Ovary (tissue), 7 donors: ENCODE measurements at regions not wholly inside any gene's neighbourhood (a gene's known extent, or its start where the extent isn't known, plus 50 kb on each side); places are given as distances from the start of the nearest gene placed in this dataset.

Source experiments
- DNase-seq, 5 donors: peaks; one replicate each; pipeline ENCODE4 v3.0.0-alpha.2; 2019 to 2020
- H3K27ac ChIP-seq, 2 donors: fragments of 200-600 bp; one replicate each; pipeline versions ENCODE4 v1.5.1 to v1.8.0; 2019 to 2022
- H3K27me3 ChIP-seq: fragments of 200-600 bp; one replicate; pipeline ENCODE4 v1.8.0; 2022
- H3K36me3 ChIP-seq: fragments of 200-600 bp; sonication (generic); one replicate; pipeline ENCODE4 v1.5.1; 2019
- H3K4me1 ChIP-seq: one replicate; pipeline ENCODE4 v1.8.1; 2013; ENCODE audit warnings: mild to moderate bottlenecking, moderate library complexity; ENCODE audit not compliant: insufficient read depth
- H3K4me3 ChIP-seq: fragments of 200-600 bp; sonication (generic); one replicate; pipeline ENCODE4 v1.5.1; 2017
- H3K9me3 ChIP-seq, 2 donors: fragments of 200-600 bp in 1 of 2; sonication (generic) in 1 of 2; one replicate each; pipeline versions ENCODE4 v1.5.1 to v1.8.1; 2013 to 2019; ENCODE audit warnings: mild to moderate bottlenecking in 1 of 2, moderate library complexity in 1 of 2
- EP300 ChIP-seq: sonication (generic); formaldehyde crosslinking; IDR thresholded peaks from one replicate; pipeline ENCODE4 v1.6.1; 2017; ENCODE audit warnings: antibody characterized with exemption
- POLR2A ChIP-seq: fragments of 450-650 bp; IDR thresholded peaks from one replicate; pipeline ENCODE4 v1.6.1; 2017; ENCODE audit warnings: antibody characterized with exemption, mild to moderate bottlenecking, moderate library complexity
- WGBS, 3 donors: extraction: QIAGEN DNeasy Blood & Tissue Kit in 1 of 3; methylation state at CpG; one replicate each; pipeline versions ENCODE4 v1.1.5 to v1.1.7; 2013 to 2017; 5-methylcytosine and 5-hydroxymethylcytosine counted together
- intact Hi-C, 4 donors: fragments of 100-400 bp; cut with DNase I; formaldehyde crosslinking; loops; one replicate each; pipeline versions ENCODE4 v1.11.0 to v1.15.1; 2022 to 2023
- TF ChIP-seq, protein P1 (sequence below), 3 donors: fragments of 450-650 bp in 2 of 3; fragments of 200-600 bp in 1 of 3; IDR thresholded peaks; one replicate each; pipeline versions ENCODE4 v1.5.1 to v1.8.0; 2016 to 2022; ENCODE audit warnings: antibody characterized with exemption in 3 of 3, mild to moderate bottlenecking in 1 of 3
- donor health status: DM: no; HTN: no; CAD: no; lungs with moderate emphysema.
- donor health status: DM: no; HTN: no; CAD: no.
- donor health status: Bipolar disorder and iron deficiency.
- donor health status: DM: no; HTN: no; CAD: no.
- donor health status: DM: yes; HTN: yes; CAD: no.

DNA sequence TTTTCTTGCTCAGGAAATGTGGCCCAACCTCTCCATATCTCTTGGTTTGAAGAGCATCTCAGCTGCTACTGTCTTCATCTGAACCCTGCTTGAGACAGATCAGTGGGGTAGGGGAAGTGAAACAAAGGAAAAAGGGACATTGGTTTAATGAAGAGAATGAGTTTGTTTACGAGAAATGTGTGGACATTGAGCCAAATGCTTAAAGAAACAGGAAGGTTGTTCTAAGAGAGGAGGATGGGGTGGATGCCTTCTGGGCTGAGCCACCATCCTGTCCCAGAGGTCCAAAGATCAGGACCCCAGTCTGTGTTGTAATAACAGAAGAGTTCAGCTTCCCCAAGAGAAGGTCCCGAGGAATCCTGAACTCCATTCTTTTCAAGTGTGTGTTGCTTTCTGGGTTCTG is 369.7 kb downstream of the INSC start:
- TF ChIP-seq EP300 = no peak
- TF ChIP-seq, protein P1, sequence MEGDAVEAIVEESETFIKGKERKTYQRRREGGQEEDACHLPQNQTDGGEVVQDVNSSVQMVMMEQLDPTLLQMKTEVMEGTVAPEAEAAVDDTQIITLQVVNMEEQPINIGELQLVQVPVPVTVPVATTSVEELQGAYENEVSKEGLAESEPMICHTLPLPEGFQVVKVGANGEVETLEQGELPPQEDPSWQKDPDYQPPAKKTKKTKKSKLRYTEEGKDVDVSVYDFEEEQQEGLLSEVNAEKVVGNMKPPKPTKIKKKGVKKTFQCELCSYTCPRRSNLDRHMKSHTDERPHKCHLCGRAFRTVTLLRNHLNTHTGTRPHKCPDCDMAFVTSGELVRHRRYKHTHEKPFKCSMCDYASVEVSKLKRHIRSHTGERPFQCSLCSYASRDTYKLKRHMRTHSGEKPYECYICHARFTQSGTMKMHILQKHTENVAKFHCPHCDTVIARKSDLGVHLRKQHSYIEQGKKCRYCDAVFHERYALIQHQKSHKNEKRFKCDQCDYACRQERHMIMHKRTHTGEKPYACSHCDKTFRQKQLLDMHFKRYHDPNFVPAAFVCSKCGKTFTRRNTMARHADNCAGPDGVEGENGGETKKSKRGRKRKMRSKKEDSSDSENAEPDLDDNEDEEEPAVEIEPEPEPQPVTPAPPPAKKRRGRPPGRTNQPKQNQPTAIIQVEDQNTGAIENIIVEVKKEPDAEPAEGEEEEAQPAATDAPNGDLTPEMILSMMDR (IDR thresholded peaks at IDR 0.05) = no peak
- TF ChIP-seq POLR2A = no peak
- H3K9me3 ChIP-seq = no peaks in the 10 kb centered on the region
- no peak overlapping the region for H3K27ac ChIP-seq
- intact Hi-C loops = no loop called here
- no peaks in the 10 kb centered on the region for H3K27me3 ChIP-seq
- no peaks in the 10 kb centered on the region for H3K4me1 ChIP-seq
- H3K4me3 ChIP-seq = no peak overlapping the region
- 46 to 69% (median 65%) methylated on average over 2 of the region's 2 CpGs for WGBS, 3 donors
- no peak for DNase-seq
- no peaks in the 10 kb centered on the region for H3K36me3 ChIP-seq

DNA sequence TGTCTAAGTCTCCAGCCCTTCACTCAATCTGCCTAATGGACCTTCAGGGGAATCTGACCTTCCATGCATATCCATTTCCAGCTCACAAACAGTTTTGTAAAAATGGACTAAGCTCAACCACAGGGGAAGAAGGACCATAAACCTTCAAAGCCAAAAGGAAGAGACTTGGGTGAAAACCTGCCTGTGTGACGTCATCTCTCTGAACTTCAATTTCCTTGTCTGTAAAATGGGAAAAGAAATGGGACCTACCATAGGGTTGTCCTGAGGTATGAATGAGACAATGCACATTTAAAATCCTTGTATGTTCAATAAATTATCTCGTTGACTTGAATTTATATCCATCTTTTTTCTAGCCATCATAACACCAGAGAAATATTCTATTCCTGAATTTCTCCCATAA is 370.7 kb downstream of the INSC start:
- intact Hi-C loops = no loop called here
- no peak overlapping the region for H3K4me3 ChIP-seq
- H3K4me1 ChIP-seq = no peaks in the 10 kb centered on the region
- H3K27me3 ChIP-seq = no peaks in the 10 kb centered on the region
- DNase-seq = no peak
- 63 to 89% (median 77%) methylated on average over 2 of the region's 2 CpGs for WGBS, 3 donors
- TF ChIP-seq POLR2A (no peak), EP300 (no peak)
- TF ChIP-seq, protein P1 (IDR thresholded peaks at IDR 0.05) = no peak
- H3K27ac ChIP-seq = no peak overlapping the region
- no peaks in the 10 kb centered on the region for H3K36me3 ChIP-seq
- H3K9me3 ChIP-seq = no peaks in the 10 kb centered on the region

DNA sequence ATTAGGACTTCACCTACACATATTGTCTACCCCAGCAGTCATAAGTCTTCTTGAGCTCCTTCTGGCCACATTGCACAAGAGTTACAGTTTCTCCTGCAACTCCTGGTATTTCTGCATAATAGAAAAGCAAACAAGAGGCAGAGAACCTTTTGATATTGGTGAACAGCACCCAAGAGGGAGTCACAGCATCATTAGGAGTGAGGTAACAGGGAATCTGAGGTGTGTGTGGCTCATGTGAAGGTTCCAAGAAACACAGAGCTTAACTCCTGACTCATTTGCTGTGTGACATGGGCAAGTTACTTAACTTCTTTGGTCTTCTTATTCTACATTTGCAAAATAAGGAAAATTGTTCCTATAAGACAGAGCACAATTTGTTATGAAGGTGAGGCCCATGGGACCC is 374.6 kb downstream of the INSC start:
- TF ChIP-seq, protein P1 (IDR thresholded peaks at IDR 0.05) = no peak
- no peak for TF ChIP-seq EP300
- TF ChIP-seq POLR2A = no peak
- H3K4me1 ChIP-seq = no peaks in the 10 kb centered on the region
- no peaks in the 10 kb centered on the region for H3K27me3 ChIP-seq
- DNase-seq = no peak
- H3K4me3 ChIP-seq = no peak overlapping the region
- intact Hi-C loops = no loop called here
- no peaks in the 10 kb centered on the region for H3K9me3 ChIP-seq
- H3K36me3 ChIP-seq = no peaks in the 10 kb centered on the region
- H3K27ac ChIP-seq = no peak overlapping the region

DNA sequence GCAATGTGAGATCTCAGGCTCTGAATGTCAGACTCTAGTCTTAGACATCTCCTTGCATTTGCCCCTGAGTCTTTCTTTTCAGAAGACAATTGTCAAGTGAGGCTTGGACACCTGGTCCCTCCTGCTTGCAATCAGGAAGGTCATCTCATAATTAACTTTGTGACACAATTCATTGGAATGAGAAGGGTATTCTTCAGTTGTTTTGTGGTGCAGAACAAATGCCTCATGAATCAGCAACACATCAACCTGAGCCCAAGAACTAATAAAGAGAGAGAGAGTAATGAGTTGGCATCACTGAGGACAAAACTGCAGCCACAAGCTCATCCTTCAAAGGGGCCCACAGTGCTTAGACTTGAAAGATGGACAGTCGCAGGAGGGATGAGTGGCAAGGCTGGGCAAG is 375.8 kb downstream of the INSC start:
- no peaks in the 10 kb centered on the region for H3K9me3 ChIP-seq
- H3K36me3 ChIP-seq = no peaks in the 10 kb centered on the region
- intact Hi-C loops = no loop called here
- 70 to 89% (median 72%) methylated on average over 1 of the region's 1 CpG for WGBS, 3 donors
- TF ChIP-seq, protein P1 (IDR thresholded peaks at IDR 0.05) = no peak
- TF ChIP-seq EP300 (no peak), POLR2A (no peak)
- no peaks in the 10 kb centered on the region for H3K27me3 ChIP-seq
- no peak overlapping the region for H3K4me3 ChIP-seq
- no peaks in the 10 kb centered on the region for H3K4me1 ChIP-seq
- no peak for DNase-seq
- H3K27ac ChIP-seq = no peak overlapping the region

DNA sequence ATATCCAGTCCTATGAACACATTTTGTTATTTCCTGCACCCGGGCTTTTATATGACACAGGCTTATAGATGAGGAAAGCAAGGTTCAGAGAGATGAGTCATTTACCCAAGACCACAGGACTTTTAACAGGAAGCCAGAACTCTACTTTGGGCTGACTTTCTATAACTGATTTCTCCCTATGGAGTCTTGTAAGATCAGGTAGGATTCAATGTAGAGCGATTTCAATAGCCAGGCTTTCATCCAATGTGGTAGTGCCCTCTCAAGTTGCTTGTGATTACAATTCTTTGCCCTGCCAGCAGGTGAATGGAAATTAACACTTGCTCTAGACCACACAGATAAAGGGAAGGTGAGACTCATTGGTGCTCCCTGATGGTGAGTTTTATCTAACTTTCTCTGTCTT is 378.3 kb downstream of the INSC start:
- Histone ChIP-seq H3K9me3 (no peaks in the 10 kb centered on the region), H3K36me3 (no peaks in the 10 kb centered on the region), H3K4me1 (no peaks in the 10 kb centered on the region), H3K27ac (no peak overlapping the region), H3K27me3 (no peaks in the 10 kb centered on the region), H3K4me3 (no peak overlapping the region)
- TF ChIP-seq POLR2A (no peak), EP300 (no peak)
- TF ChIP-seq, protein P1 (IDR thresholded peaks at IDR 0.05) = no peak
- 75 to 87% (median 81%) methylated on average over 2 of the region's 2 CpGs for WGBS, 3 donors
- intact Hi-C loops = no loop called here
- no peak for DNase-seq
